Osteocyte (in vitro differentiated cells): ENCODE measurements at regions not wholly inside any gene's neighbourhood (a gene's known extent, or its start where the extent isn't known, plus 50 kb on each side); places are given as distances from the start of the nearest gene placed in this dataset.

ENCODE experiments used
- DNase-seq: peaks from one replicate; pipeline ENCODE4 v3.0.0; 2021; ENCODE audit warnings: mixed read lengths; ENCODE audit not compliant: unreplicated experiment; ENCODE audit errors: extremely low spot score
- H3K27ac Mint-ChIP-seq: one replicate; pipeline ENCODE4 v1.8.0; 2021; ENCODE audit warnings: mild to moderate bottlenecking, mixed read lengths; ENCODE audit not compliant: unreplicated experiment
- H3K27me3 Mint-ChIP-seq: one replicate; pipeline ENCODE4 v1.8.0; 2021; ENCODE audit warnings: mixed read lengths; ENCODE audit not compliant: unreplicated experiment
- H3K36me3 Mint-ChIP-seq: one replicate; pipeline ENCODE4 v1.8.0; 2021; ENCODE audit warnings: mixed read lengths; ENCODE audit not compliant: unreplicated experiment
- H3K4me1 Mint-ChIP-seq: one replicate; pipeline ENCODE4 v1.8.0; 2021; ENCODE audit warnings: mixed read lengths; ENCODE audit not compliant: unreplicated experiment
- H3K4me3 Mint-ChIP-seq: one replicate; pipeline ENCODE4 v1.8.0; 2021; ENCODE audit warnings: mild to moderate bottlenecking, moderate library complexity, mixed read lengths; ENCODE audit not compliant: unreplicated experiment
- H3K9me3 Mint-ChIP-seq: one replicate; pipeline ENCODE4 v1.8.0; 2021; ENCODE audit warnings: mixed read lengths; ENCODE audit not compliant: unreplicated experiment
- TF ChIP-seq, protein P1 (sequence below): fragments of 200-600 bp; sonication (generic); IDR thresholded peaks from 2 replicates; pipeline ENCODE4 v1.5.0; 2021; ENCODE audit warnings: antibody characterized with exemption, mild to moderate bottlenecking, moderate library complexity

DNA sequence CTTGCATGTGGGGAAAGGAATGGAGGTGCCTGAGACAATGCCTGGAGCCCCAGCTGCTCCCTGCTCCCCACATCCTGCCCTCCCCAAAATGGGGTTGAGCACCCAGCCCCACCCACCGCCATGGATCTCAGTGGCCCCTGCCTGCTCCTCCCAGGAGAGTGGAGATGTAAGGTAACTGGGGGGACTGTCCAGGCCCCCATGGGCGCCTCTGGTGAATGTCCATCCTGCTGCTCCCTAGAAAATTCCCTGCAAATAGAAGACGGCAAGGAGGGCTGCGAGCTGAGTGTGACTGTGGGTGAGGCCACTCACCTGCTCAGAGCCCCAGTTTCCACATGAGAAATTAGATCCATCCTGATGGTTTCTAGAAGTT is 101.6 kb downstream of the RAMP3 start:
- Mint-ChIP-seq H3K9me3 (no peaks in the 10 kb centered on the region), H3K27me3 (peaks cover 21% of the 10 kb centered on the region), H3K4me3 (no peak overlapping the region), H3K4me1 (no peaks in the 10 kb centered on the region), H3K36me3 (no peaks in the 10 kb centered on the region), H3K27ac (no peak overlapping the region)
- TF ChIP-seq, protein P1, sequence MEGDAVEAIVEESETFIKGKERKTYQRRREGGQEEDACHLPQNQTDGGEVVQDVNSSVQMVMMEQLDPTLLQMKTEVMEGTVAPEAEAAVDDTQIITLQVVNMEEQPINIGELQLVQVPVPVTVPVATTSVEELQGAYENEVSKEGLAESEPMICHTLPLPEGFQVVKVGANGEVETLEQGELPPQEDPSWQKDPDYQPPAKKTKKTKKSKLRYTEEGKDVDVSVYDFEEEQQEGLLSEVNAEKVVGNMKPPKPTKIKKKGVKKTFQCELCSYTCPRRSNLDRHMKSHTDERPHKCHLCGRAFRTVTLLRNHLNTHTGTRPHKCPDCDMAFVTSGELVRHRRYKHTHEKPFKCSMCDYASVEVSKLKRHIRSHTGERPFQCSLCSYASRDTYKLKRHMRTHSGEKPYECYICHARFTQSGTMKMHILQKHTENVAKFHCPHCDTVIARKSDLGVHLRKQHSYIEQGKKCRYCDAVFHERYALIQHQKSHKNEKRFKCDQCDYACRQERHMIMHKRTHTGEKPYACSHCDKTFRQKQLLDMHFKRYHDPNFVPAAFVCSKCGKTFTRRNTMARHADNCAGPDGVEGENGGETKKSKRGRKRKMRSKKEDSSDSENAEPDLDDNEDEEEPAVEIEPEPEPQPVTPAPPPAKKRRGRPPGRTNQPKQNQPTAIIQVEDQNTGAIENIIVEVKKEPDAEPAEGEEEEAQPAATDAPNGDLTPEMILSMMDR = no peak
- DNase-seq = no peak

- H3K4me1 Mint-ChIP-seq = no peaks in the 10 kb centered on the region
- H3K4me3 Mint-ChIP-seq = no peak overlapping the region
- no peak overlapping the region for H3K27ac Mint-ChIP-seq
- H3K36me3 Mint-ChIP-seq = no peaks in the 10 kb centered on the region
- peaks cover 21% of the 10 kb centered on the region for H3K27me3 Mint-ChIP-seq
- no peaks in the 10 kb centered on the region for H3K9me3 Mint-ChIP-seq
- TF ChIP-seq, protein P1 = peak; percentile 96
- no peak for DNase-seq
These were observed 102.5 kb downstream of the RAMP3 start for GRCh38 chr7:45259966-45260646.

DNA sequence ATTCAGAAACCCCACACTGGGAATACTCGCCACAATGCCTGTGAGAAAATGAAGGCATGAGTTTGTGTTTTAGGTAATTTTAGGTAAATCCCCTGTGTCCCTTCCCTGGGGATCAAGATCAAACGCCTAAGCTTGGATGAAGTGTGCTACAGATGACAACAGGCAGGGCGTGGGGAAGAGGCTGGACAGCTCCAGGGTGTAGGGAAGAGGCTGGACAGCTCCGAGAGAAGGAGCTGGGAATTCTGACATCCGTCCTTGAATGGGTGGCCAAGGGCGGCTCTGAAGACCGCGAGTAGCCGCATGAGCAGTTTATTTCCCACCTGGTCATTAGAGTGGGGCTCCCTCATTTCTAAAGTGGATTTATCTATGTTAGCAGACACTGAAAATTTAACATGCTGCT is 109.7 kb downstream of the RAMP3 start:
- Mint-ChIP-seq H3K9me3 (no peaks in the 10 kb centered on the region), H3K4me3 (no peak overlapping the region), H3K27me3 (peaks cover 18% of the 10 kb centered on the region), H3K27ac (no peak overlapping the region), H3K36me3 (no peaks in the 10 kb centered on the region), H3K4me1 (no peaks in the 10 kb centered on the region)
- no peak for DNase-seq
- TF ChIP-seq, protein P1 = no peak

- Mint-ChIP-seq H3K4me1 (no peaks in the 10 kb centered on the region), H3K27me3 (peaks cover 25% of the 10 kb centered on the region), H3K27ac (no peak overlapping the region), H3K4me3 (no peak overlapping the region), H3K36me3 (no peaks in the 10 kb centered on the region), H3K9me3 (no peaks in the 10 kb centered on the region)
- TF ChIP-seq, protein P1 = no peak
- no peak for DNase-seq
These were observed 110.4 kb downstream of the RAMP3 start for GRCh38 chr7:45268013-45268412.

GRCh38 chr7:45269192-45269591 is 111.6 kb downstream of the RAMP3 start:
- Mint-ChIP-seq H3K27ac (no peak overlapping the region), H3K4me1 (no peaks in the 10 kb centered on the region), H3K4me3 (no peak overlapping the region), H3K36me3 (no peaks in the 10 kb centered on the region), H3K27me3 (peaks cover 31% of the 10 kb centered on the region), H3K9me3 (no peaks in the 10 kb centered on the region)
- no peak for DNase-seq
- TF ChIP-seq, protein P1 = no peak
